Motor neuron (in vitro differentiated cells): ENCODE measurements at regions not wholly inside any gene's neighbourhood (a gene's known extent, or its start where the extent isn't known, plus 50 kb on each side); places are given as distances from the start of the nearest gene placed in this dataset.
"Not testable (repeated sequence)": the region's sequence is repeated elsewhere in the genome, so short reads cannot be mapped to it uniquely, and the experiment has no call there.

Experiments used
- ATAC-seq, 8 experiments: fragments of 200-7000 bp; cut with Tn5 transposase; replicated peaks in 6 of 8; 2 replicates each; pipeline ENCODE4 v1.8.0; 2021; ENCODE audit warnings: mild to moderate bottlenecking in 8 of 8, moderate library complexity in 8 of 8
- H3K27ac ChIP-seq, 2 donors: fragments of 250-450 bp; sonication (Bioruptor Pico); 2 replicates each; pipeline ENCODE4 v1.9.0; 2021; ENCODE audit warnings: antibody characterized with exemption in 2 of 2, mild to moderate bottlenecking in 2 of 2, moderate library complexity in 1 of 2
- H3K4me1 ChIP-seq, 2 donors: fragments of 250-450 bp; sonication (Bioruptor Pico); replicated peaks in 1 of 2; 2 replicates each; pipeline ENCODE4 v1.6.1; 2021; ENCODE audit warnings: antibody characterized with exemption in 2 of 2, mild to moderate bottlenecking in 2 of 2, moderate library complexity in 1 of 2
- H3K4me3 ChIP-seq, 5 donors: fragments of 250-450 bp; sonication (Bioruptor Pico); 2 replicates each; pipeline ENCODE4 v1.9.0; 2021; ENCODE audit warnings: antibody characterized with exemption in 5 of 5, mild to moderate bottlenecking in 5 of 5, moderate library complexity in 4 of 5
- WGBS, 10 experiments: fragments of 450-650 bp; shearing (Covaris generic); methylation state at CpG; one replicate each; pipeline ENCODE4 v1.0.0; 2022; 5-methylcytosine and 5-hydroxymethylcytosine counted together
- in situ Hi-C, 9 experiments: fragments of 400-800 bp; cut with MboI; loops; one replicate each; pipeline ENCODE4 v1.15.0; 2021; ENCODE audit warnings: low sequenced_read_pairs in 9 of 9, low pct_unique_long_range_greater_than_20kb in 2 of 9; ENCODE audit not compliant: unreplicated experiment in 9 of 9

DNA sequence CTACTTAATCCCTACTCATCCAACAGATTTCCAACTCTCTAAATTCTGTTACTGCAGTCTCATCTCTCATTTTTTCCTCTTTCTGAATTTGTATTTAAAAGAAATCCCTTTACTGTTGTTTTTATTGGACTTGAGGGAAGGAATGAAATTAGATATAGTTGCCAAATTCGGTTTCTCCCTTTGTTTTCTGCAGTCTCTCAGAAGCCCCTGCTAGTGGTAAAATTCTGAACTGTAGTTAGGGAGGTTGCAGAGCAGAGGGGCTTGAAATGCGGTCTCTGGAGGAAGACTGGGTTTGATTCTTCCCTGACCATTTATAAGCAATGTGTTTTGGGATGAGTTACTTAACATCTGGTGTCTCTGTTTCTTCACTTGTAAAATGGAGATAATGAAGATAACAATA is 106.3 kb upstream of the TBX18 start:
- no peak overlapping the region for H3K4me3 ChIP-seq
- WGBS, 10 experiments: 67 to 93% (median 83%) methylated on average over 1 to 2 of the region's 2 CpGs; no CpG with 5 or more reads in 1 of the 10 experiments

DNA sequence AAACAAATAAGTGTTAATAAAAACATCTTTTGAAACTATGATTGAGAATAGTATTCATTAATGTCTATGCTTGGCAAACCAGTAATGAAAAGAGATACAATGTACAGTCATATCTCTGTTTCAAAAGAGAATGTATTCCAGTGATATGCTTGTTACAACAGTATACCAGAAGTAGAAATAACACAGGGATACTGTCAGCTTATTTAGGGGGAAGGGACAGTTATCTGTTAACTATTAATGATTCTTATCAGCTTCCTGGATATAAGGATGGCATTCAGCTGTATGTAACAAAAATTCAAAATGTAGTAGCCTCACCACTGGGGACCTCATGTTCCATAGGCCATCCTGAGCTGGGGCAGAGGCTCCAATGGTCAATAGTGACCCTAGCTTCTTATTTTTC is 103.8 kb upstream of the TBX18 start:
- no peaks in the 10 kb centered on the region for H3K4me1 ChIP-seq
- no peak overlapping the region for H3K27ac ChIP-seq
- no peak overlapping the region for H3K4me3 ChIP-seq
- in situ Hi-C loops: no loop called here
- no peak for ATAC-seq

More for the DNA sequence above, 106.3 kb upstream of the TBX18 start:
- in situ Hi-C loops: no loop called here
- no peaks in the 10 kb centered on the region for H3K4me1 ChIP-seq
- no peak overlapping the region for H3K27ac ChIP-seq
- ATAC-seq: no peak

DNA sequence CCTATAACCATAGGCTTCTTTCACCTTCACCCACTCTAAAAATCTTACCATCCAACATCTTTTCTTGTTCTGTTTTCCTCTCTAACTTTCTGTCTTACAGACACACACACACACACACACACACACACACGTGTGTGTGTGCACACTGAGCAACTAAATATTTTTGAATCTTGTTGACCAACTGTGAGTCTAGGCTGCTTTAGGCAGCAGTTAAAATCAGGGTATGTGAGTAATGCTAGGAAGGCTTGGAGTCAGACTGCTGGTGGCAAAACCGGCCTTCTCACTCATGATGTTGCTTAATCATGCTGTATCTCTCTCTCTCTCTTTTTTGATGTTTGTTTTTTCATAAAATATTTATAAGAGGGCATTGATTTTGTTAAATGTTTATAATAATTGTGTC is 103.1 kb upstream of the TBX18 start:
- in situ Hi-C loops: no loop called here
- H3K27ac ChIP-seq: no peak overlapping the region
- 5 to 100% (median 65%) methylated on average over 1 to 2 of the region's 2 CpGs; no CpG with 5 or more reads in 1 of the 10 experiments for whole genome bisulfite sequencing, 10 experiments
- peak in 2 of 8 experiments; percentile 59 to 79 for ATAC-seq
- H3K4me3 ChIP-seq: no peak overlapping the region
- no peaks in the 10 kb centered on the region for H3K4me1 ChIP-seq

DNA sequence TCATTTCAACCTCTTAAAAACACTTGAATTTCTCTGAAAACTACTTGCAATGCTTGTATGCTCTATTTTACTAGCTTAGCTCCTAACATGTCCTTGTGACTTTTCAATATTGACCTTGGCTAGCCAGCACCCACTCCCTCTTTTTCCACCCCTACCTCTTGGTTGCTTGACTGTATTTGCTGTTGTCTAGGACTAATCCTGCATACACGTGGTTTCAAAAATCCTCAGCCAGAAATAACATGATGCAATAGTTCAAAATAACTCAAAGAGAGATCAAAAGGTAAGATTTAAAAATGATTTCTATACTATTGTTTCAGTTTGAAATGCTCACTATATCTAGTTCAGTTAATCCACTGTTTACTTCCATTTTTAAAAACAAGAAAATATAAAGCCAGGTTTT is 102.3 kb upstream of the TBX18 start:
- in situ Hi-C loops: no loop called here
- H3K27ac ChIP-seq: no peak overlapping the region
- WGBS, 10 experiments: 25 to 100% (median 71%) methylated on average over 1 of the region's 1 CpG; no CpG with 5 or more reads in 1 of the 10 experiments
- peak in 1 of 8 experiments; percentile 61 for ATAC-seq
- H3K4me1 ChIP-seq: no peaks in the 10 kb centered on the region
- H3K4me3 ChIP-seq: no peak overlapping the region

DNA sequence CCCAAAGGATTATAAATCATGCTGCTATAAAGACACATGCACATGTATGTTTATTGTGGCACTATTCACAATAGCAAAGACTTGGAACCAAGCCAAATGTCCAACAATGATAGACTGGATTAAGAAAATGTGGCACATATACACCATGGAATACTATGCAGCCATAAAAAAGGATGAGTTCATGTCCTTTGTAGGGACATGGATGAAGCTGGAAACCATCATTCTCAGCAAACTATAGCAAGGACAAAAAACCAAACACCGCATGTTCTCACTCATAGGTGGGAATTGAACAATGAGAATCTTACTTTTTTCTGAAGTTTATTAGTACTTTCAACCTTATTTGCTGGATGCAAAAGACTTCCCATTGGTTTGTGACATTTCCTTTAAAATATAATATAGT is 101.0 kb upstream of the TBX18 start:
- WGBS, 10 experiments: 100% methylated on average over 1 of the region's 1 CpG; no CpG with 5 or more reads in 9 of the 10 experiments
- H3K27ac ChIP-seq, in situ Hi-C loops, ATAC-seq, H3K4me3 ChIP-seq, H3K4me1 ChIP-seq: not testable (repeated sequence)

DNA sequence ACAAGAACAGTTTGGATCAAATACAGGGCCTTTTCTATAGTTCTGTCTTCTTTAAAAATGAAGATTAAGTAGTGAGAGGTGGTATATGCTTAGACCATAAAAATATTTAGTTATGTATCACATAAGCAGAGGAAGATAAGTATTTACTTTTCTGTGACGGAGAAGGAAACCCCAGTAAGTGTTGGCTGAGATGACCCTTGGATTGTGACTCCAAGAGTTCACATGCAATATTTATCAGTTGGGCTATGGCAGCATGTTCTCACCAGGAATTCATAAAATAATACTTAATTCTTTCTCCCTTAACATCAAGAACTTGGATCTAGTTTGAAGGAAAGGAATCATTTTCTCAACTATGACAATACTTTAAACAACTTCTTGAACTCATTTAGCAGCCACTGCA is 98.4 kb upstream of the TBX18 start:
- Histone ChIP-seq H3K27ac (no peak overlapping the region), H3K4me3 (no peak overlapping the region), H3K4me1 (no peaks in the 10 kb centered on the region)
- in situ Hi-C loops: no loop called here
- ATAC-seq: no peak
- WGBS, 10 experiments: 57 to 100% (median 83%) methylated on average over 1 of the region's 1 CpG; no CpG with 5 or more reads in 1 of the 10 experiments

DNA sequence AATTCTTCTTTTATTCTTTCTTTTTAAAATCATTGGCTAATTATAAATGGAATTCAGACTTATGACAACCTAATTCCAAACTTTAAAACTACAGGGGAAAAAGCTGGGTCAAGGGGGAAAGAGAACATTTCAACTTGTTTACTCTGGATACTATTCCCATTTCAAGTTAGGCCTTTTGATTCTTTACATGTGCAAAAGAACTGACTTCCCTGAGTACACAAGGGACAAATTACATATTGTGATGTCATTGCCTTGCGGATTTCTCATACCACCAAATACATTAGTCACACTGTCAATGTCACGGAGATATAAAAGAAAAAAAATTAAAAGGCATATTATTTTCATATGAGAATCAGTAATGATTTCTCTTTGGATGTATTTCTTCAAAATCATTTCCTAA is 96.5 kb upstream of the TBX18 start:
- in situ Hi-C loops: no loop called here
- Histone ChIP-seq H3K27ac (no peak overlapping the region), H3K4me1 (no peaks in the 10 kb centered on the region), H3K4me3 (no peak overlapping the region)
- no peak for ATAC-seq
- WGBS, 10 experiments: 63 to 93% (median 74%) methylated on average over 1 to 2 of the region's 2 CpGs; no CpG with 5 or more reads in 1 of the 10 experiments

DNA sequence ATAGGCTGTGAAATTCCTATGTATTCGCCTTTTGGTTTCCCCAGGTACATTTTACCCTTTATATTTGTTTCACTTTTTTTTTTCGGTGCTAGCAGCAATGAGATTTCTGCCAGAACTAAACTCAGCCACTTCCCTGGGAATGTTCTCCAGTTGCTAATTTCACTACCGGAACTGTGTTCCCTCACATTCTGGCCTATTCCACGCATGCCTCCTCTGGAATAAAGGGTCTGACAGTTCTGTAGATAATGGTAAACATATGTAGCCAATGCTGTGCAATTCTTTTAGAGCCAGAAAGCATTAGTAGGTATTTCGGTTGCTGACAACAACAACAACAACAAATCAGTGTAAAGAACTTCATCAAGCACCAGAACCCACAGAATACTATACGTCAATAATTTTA is 96.1 kb upstream of the TBX18 start:
- no peak for ATAC-seq
- in situ Hi-C loops: no loop called here
- Histone ChIP-seq H3K4me1 (no peaks in the 10 kb centered on the region), H3K4me3 (no peak overlapping the region), H3K27ac (no peak overlapping the region)
- 28 to 88% (median 74%) methylated on average over 2 to 6 of the region's 6 CpGs for WGBS, 10 experiments

DNA sequence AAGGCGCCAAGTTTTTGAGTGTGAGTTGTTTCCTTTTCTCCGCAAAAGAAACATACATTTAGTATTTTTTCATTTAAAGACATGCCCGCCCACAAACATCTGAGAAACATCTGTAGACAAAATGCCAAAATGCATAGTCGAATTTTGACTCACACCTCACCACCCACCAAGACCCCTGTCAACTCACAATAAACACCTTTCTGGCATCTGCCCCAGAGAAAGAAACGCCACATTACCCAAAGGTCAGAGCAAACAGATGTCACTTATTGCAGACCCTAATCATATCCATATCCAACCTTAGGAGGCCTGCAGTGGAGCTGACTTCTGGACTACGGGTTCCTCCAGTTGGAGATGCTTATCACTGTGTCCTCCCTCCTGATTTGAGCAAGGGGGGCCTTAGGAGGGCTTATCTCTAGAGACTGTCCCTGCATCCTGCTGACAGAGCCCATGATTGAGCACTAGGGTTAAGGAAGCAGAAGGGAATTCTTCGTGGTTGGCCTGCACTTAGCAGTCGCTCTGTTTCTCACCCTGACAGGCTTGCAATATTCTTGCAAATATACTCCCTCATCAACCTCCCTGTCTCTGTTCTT is 90.5 kb upstream of the TBX18 start:
- no peak overlapping the region for H3K27ac ChIP-seq
- in situ Hi-C loops: no loop called here
- no peak overlapping the region for H3K4me3 ChIP-seq
- no peaks in the 10 kb centered on the region for H3K4me1 ChIP-seq
- ATAC-seq: no peak
- 22 to 90% (median 74%) methylated on average over 1 to 7 of the region's 8 CpGs; no CpG with 5 or more reads in 2 of the 10 experiments for WGBS, 10 experiments

DNA sequence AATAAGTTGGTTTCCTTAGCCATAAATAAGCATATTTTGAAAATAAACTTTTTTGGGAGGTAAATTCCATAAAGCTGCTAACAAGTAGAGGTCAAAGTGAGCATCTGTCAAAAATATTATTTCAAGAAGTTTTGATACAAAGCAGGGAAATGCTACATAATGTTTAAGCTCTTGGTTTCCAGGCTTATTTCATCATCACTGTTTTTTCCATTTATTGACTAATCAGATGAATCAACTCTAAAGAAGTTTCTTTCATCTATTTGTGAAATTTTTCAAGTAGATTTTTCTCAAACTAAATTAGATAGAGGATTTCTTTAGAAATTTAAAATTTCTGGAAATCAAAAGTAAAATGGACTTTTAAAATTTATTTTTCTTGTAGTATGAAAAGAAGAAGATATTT is 89.5 kb upstream of the TBX18 start:
- H3K4me3 ChIP-seq: no peak overlapping the region
- no peak overlapping the region for H3K27ac ChIP-seq
- ATAC-seq: no peak
- H3K4me1 ChIP-seq: no peaks in the 10 kb centered on the region
- in situ Hi-C loops: no loop called here

DNA sequence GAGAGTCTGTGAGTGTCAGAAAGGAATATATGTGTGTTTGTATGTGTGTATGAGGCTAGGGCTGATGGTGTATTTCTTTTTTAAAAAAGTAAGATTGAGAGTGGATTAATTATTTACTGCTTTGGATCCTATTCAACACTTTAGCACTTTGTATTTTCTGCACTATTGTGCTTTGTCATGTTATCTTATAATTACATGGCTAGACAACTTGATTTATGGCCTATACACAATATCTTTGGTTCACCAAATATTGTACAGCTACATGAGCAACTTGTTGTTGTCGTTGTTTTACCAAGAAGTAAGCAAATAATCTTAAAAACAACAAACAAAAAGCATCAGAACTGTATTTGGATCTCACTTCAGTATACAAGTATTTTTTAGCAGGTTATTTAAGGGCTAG is 84.6 kb upstream of the TBX18 start:
- Histone ChIP-seq H3K4me3 (no peak overlapping the region), H3K4me1 (no peaks in the 10 kb centered on the region), H3K27ac (no peak overlapping the region)
- WGBS, 10 experiments: 0 to 63% (median 41%) methylated on average over 1 of the region's 1 CpG; no CpG with 5 or more reads in 2 of the 10 experiments
- ATAC-seq: no peak
- in situ Hi-C loops: no loop called here

DNA sequence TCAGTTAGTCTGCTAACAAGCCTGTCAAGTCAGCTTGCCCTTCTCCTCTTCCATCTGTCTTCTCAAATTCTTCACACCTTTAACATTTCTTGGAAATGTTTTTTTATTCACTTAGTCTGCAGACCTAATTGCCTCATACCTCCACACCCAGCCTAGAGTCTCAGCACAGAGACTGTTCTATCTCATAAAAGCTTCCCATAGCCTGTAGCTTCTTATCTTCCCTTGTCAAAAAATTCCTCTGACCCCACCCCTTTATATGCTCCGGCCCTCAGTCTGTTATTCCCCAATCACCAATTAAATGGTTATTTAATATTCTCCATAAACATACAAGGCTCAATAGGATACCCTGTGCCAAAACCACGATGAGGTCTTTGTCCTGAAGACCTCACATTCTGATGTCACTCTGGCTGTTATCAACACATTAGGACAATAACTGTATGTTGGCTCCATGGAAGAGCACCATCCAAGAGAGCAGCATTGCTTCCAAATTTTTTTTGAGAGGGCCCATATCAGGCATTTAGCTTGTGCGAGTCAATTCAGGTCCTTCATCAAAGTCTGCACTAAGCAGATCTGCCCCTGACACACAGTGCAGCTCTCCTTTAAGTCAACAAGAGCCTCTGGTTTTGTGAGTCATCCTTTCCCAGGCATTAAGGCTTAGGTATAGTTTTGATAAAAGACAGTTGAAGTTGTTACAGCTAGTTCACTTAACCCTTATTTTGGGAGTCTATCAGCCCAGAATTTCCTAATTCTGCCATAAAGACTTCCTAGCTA is 83.2 kb upstream of the TBX18 start:
- in situ Hi-C loops: no loop called here
- peak in 2 of 8 experiments; percentile 48 to 66 for ATAC-seq
- Histone ChIP-seq H3K4me1 (no peaks in the 10 kb centered on the region), H3K4me3 (no peak overlapping the region), H3K27ac (no peak overlapping the region)
- WGBS, 10 experiments: 20 to 100% (median 71%) methylated on average over 1 to 3 of the region's 3 CpGs; no CpG with 5 or more reads in 1 of the 10 experiments

DNA sequence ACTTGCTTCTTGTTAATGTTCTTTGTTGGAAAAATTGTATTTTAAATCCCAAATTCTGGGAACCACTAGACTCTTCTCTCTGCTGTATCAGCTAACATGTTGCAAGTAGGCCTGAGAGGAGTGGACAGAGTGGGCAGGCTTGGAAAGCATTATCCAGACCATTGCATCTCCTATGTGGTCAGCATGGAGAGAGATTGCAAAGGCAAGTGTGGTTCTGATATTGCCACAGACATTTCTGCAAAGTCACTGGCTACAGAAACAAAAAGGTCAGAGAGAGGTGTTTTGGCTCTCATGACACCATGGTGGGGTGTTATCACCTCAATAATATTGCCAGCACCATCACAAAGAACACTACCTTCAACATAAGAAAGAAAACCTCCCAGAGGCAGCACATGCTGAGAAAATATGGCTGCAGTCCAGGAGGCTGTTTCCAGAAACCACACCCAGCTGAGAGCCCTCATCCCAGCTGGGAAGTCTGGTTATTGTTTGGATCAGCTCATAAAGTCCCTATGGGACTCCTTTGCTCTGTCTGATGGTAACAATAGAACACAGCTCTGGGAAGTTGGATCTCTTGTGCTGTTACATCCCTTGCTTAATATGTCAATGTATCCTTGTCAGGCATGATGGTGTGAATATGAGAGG is 78.2 kb upstream of the TBX18 start:
- in situ Hi-C loops: no loop called here
- Histone ChIP-seq H3K27ac (no peak overlapping the region), H3K4me3 (no peak overlapping the region), H3K4me1 (no peaks in the 10 kb centered on the region)
- ATAC-seq: peak in 3 of 8 experiments; percentile 69 to 89 (median 78)
